GM12878 (cell line): ENCODE measurements at regions not wholly inside any gene's neighbourhood (a gene's known extent, or its start where the extent isn't known, plus 50 kb on each side); places are given as distances from the start of the nearest gene placed in this dataset.

Source experiments
- ATAC-seq: fragments of 200-7000 bp; cut with Tn5 transposase; 3 replicates; pipeline ENCODE4 v1.9.1; 2020; ENCODE audit warnings: mild to moderate bottlenecking, moderate library complexity
- BruUV-seq: library from RNA; stranded (reverse); fragments of 400-500 nt; replicated peaks from 2 replicates; lab custom pipeline; 2021; lab: Mats Ljungman, UMichigan
- CTCF ChIA-PET: fragments of 300-600 bp; sonication (Branson Sonifier 250); formaldehyde crosslinking; extraction: SDS; loops from one replicate; lab custom pipeline; 2021; ENCODE audit warnings: inconsistent platforms; lab: Yijun Ruan, JAX
- POLR2A ChIA-PET: fragments of 350-600 bp; formaldehyde crosslinking; extraction: SDS; loops from one replicate; lab custom pipeline; 2021; ENCODE audit warnings: inconsistent platforms; lab: Charles Lee
- RAD21 ChIA-PET: fragments of 300-600 bp; sonication (Branson Sonifier 250); formaldehyde crosslinking; loops from one replicate; lab custom pipeline; 2023; ENCODE audit warnings: antibody characterized with exemption; ENCODE audit not compliant: unreplicated experiment; lab: Charles Lee
- SMC1A ChIA-PET: fragments of 300-600 bp; sonication (Branson Sonifier 250); formaldehyde crosslinking; loops from one replicate; lab custom pipeline; 2023; ENCODE audit not compliant: unreplicated experiment, uncharacterized antibody; lab: Charles Lee
- DNase-seq: peaks from one replicate; pipeline ENCODE4 v3.0.0-alpha.2; 2011; ENCODE audit warnings: low read depth, low spot score
- FAIRE-seq: peaks from 3 replicates; lab custom pipeline; 2011; peaks lifted over from hg19 to GRCh38; lab: Jason Lieb, UNC
- H2AFZ ChIP-seq: 2 replicates; pipeline ENCODE4 v1.6.0; 2011; ENCODE audit warnings: low read depth, low read length, control low read depth; ENCODE audit not compliant: control insufficient read depth
- H3K27ac ChIP-seq: 2 replicates; pipeline ENCODE4 v1.5.1; 2011; ENCODE audit warnings: control low read depth; ENCODE audit not compliant: control insufficient read depth, insufficient read depth
- H3K27me3 ChIP-seq, 2 experiments: replicated peaks in 1 of 2; 2 replicates each; pipeline versions ENCODE4 v1.6.0 to v1.6.1; 2011; ENCODE audit warnings: low read length in 1 of 2; ENCODE audit not compliant: control insufficient read depth in 2 of 2, insufficient read depth in 2 of 2
- H3K36me3 ChIP-seq, 2 experiments: 2 replicates each; pipeline ENCODE4 v1.5.1; 2011; ENCODE audit warnings: low read length in 1 of 2; ENCODE audit not compliant: control insufficient read depth in 2 of 2, insufficient read depth in 2 of 2
- H3K4me1 ChIP-seq: 2 replicates; pipeline ENCODE4 v1.6.1; 2011; ENCODE audit warnings: mild to moderate bottlenecking, low read length, moderate library complexity, mixed read lengths; ENCODE audit not compliant: control insufficient read depth, insufficient read depth
- H3K4me2 ChIP-seq: 2 replicates; pipeline ENCODE4 v1.6.0; 2011; ENCODE audit warnings: control low read depth; ENCODE audit not compliant: control insufficient read depth, insufficient read depth
- H3K4me3 ChIP-seq: fragments of 200-600 bp; sonication (generic); 2 replicates; pipeline ENCODE4 v1.5.1; 2016
- H3K79me2 ChIP-seq: 2 replicates; pipeline ENCODE4 v1.6.0; 2011; ENCODE audit warnings: low read length; ENCODE audit not compliant: control insufficient read depth, insufficient read depth
- H3K9ac ChIP-seq: 2 replicates; pipeline ENCODE4 v1.8.0; 2011; ENCODE audit warnings: low read length, control low read depth, mixed read lengths; ENCODE audit not compliant: control insufficient read depth, insufficient read depth
- H3K9me3 ChIP-seq: replicated peaks from 3 replicates; pipeline ENCODE4 v1.5.1; 2011; ENCODE audit warnings: mild to moderate bottlenecking, low read length; ENCODE audit not compliant: control insufficient read depth, insufficient read depth
- H4K20me1 ChIP-seq: 2 replicates; pipeline ENCODE4 v1.6.0; 2011; ENCODE audit not compliant: control insufficient read depth, insufficient read depth
- BCL11A ChIP-seq: IDR thresholded peaks from 2 replicates; pipeline ENCODE4 v1.6.1; 2011; ENCODE audit warnings: low read depth, low read length
- CHD4 ChIP-seq: fragments of 200-600 bp; sonication (generic); IDR thresholded peaks from 2 replicates; pipeline ENCODE4 v1.6.1; 2016; ENCODE audit warnings: mild to moderate bottlenecking
- DPF2 ChIP-seq: fragments of 450-650 bp; IDR thresholded peaks from 2 replicates; pipeline ENCODE4 v1.6.1; 2017; ENCODE audit warnings: mild to moderate bottlenecking
- FOXK2 ChIP-seq: fragments of 450-650 bp; IDR thresholded peaks from 2 replicates; pipeline ENCODE4 v1.6.1; 2017; ENCODE audit warnings: mild to moderate bottlenecking, moderate library complexity
- HDGF ChIP-seq: fragments of 450-650 bp; IDR thresholded peaks from 2 replicates; pipeline ENCODE4 v1.6.1; 2016; ENCODE audit warnings: antibody characterized with exemption
- IKZF1 ChIP-seq: fragments of 450-650 bp; conservative IDR thresholded peaks from 2 replicates; pipeline ENCODE4 v1.6.1; 2017; ENCODE audit warnings: antibody characterized with exemption, mild to moderate bottlenecking
- JUNB ChIP-seq: IDR thresholded peaks from 2 replicates; pipeline ENCODE4 v1.6.1; 2016; ENCODE audit warnings: antibody characterized with exemption, mild to moderate bottlenecking
- KAT2A ChIP-seq: conservative IDR thresholded peaks from 2 replicates; pipeline ENCODE4 v1.6.1; 2011; ENCODE audit warnings: low read depth, low read length; ENCODE audit not compliant: control insufficient read depth
- MYC ChIP-seq: IDR thresholded peaks from 2 replicates; pipeline ENCODE4 v1.6.1; 2011; ENCODE audit warnings: mild to moderate bottlenecking, low read length, moderate library complexity, inconsistent platforms; ENCODE audit not compliant: insufficient read depth, insufficient replicate concordance, insufficient read length, severe bottlenecking
- NBN ChIP-seq: fragments of 450-650 bp; IDR thresholded peaks from 2 replicates; pipeline ENCODE4 v1.6.1; 2016
- NR2F1 ChIP-seq: fragments of 450-650 bp; conservative IDR thresholded peaks from 2 replicates; pipeline ENCODE4 v1.6.1; 2017; ENCODE audit warnings: mild to moderate bottlenecking
- SIN3A ChIP-seq: IDR thresholded peaks from 2 replicates; pipeline ENCODE4 v1.6.1; 2012; ENCODE audit warnings: low read depth, low read length, improper control_type of control experiment
- SMC3 ChIP-seq: IDR thresholded peaks from 2 replicates; pipeline ENCODE4 v1.6.1; 2011; ENCODE audit warnings: low read length, improper control_type of control experiment, borderline replicate concordance
- SREBF2 ChIP-seq: IDR thresholded peaks from 2 replicates; pipeline ENCODE4 v1.6.1; 2012; ENCODE audit warnings: mild to moderate bottlenecking, low read length
- TAF1 ChIP-seq: IDR thresholded peaks from 2 replicates; pipeline ENCODE4 v1.6.1; 2011; ENCODE audit warnings: mild to moderate bottlenecking, low read depth, low read length, borderline replicate concordance
- WGBS: methylation state at CpG from one replicate; pipeline ENCODE4 v1.1.6; 2016; ENCODE audit warnings: low lambda C conversion rate; ENCODE audit not compliant: insufficient replicate concordance, insufficient coverage; ENCODE audit errors: missing lambda C conversion rate; 5-methylcytosine and 5-hydroxymethylcytosine counted together
- in situ Hi-C: fragments of 300-500 bp; cut with MboI; formaldehyde crosslinking; loops from 9 replicates; pipeline ENCODE4 v1.14.3; 2018; ENCODE audit warnings: mixed read lengths
- intact Hi-C: fragments of 100-400 bp; cut with micrococcal nuclease; formaldehyde crosslinking; loops from one replicate; pipeline ENCODE4 v1.14.2; 2022; ENCODE audit not compliant: unreplicated experiment
- TF ChIP-seq, protein P1 (sequence below): fragments of 450-650 bp; formaldehyde crosslinking; IDR thresholded peaks from 2 replicates; pipeline ENCODE4 v1.5.0; 2022; ENCODE audit warnings: mild to moderate bottlenecking, missing genetic modification characterization
- TF ChIP-seq, protein P2 (sequence below): fragments of 450-650 bp; formaldehyde crosslinking; IDR thresholded peaks from 2 replicates; pipeline ENCODE4 v1.4.0; 2020; ENCODE audit warnings: mild to moderate bottlenecking, moderate library complexity
- TF ChIP-seq, protein P3 (sequence below): IDR thresholded peaks from 2 replicates; pipeline ENCODE4 v1.6.1; 2011; ENCODE audit warnings: borderline replicate concordance, low read depth, mild to moderate bottlenecking, moderate library complexity, low read length; ENCODE audit not compliant: insufficient read depth, poor library complexity, severe bottlenecking

DNA sequence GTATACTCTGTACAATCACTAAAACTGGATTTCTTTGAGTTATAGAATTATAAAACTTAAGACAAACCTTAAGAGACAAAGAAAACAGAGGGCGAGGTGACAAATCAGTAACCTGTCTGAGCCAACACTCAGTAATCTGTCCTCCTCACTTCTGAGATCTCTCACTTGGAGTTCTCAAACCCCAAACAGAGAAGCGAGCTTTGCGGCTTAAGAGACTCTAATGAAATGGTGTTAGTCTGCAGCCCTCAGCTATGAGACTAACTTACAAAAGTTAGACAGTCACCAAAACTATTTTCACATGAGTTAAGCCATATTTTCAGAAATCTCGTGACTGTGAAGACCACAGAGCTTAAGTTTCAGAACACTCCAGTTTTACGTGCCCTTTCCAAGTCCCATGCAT is 140.6 kb downstream of the TMX3 start (continued):
- TF ChIP-seq FOXK2 (no peak), KAT2A (no peak), NR2F1 (no peak), IKZF1 (no peak), SMC3 (no peak), DPF2 (no peak)
- TF ChIP-seq, protein P1, sequence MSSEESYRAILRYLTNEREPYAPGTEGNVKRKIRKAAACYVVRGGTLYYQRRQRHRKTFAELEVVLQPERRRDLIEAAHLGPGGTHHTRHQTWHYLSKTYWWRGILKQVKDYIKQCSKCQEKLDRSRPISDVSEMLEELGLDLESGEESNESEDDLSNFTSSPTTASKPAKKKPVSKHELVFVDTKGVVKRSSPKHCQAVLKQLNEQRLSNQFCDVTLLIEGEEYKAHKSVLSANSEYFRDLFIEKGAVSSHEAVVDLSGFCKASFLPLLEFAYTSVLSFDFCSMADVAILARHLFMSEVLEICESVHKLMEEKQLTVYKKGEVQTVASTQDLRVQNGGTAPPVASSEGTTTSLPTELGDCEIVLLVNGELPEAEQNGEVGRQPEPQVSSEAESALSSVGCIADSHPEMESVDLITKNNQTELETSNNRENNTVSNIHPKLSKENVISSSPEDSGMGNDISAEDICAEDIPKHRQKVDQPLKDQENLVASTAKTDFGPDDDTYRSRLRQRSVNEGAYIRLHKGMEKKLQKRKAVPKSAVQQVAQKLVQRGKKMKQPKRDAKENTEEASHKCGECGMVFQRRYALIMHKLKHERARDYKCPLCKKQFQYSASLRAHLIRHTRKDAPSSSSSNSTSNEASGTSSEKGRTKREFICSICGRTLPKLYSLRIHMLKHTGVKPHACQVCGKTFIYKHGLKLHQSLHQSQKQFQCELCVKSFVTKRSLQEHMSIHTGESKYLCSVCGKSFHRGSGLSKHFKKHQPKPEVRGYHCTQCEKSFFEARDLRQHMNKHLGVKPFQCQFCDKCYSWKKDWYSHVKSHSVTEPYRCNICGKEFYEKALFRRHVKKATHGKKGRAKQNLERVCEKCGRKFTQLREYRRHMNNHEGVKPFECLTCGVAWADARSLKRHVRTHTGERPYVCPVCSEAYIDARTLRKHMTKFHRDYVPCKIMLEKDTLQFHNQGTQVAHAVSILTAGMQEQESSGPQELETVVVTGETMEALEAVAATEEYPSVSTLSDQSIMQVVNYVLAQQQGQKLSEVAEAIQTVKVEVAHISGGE (CRISPR knock-in tag) = no peak

DNA sequence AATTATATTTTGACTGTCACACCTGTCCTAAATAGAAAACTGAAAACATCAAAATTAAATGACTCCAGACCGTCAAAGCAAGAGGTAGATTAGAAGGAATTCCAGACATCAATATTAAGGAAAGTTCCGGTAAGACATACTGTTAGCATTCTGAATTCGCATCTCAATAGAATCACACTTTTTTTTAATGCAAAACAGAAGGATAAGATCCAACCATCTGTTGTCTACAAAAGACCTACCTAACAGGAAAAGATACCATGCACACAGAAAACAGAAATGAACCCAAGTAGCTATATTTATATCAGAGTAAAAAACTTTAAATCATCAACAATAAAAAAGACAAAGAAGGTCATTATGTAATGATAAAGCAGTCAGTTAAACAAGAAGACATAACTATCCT is 145.0 kb downstream of the TMX3 start:
- Histone ChIP-seq H3K4me1 (no peaks in the 10 kb centered on the region), H3K4me2 (no peak overlapping the region), H3K36me3 (no peaks in the 10 kb centered on the region), H3K4me3 (no peak overlapping the region), H3K27me3 (no peaks in the 10 kb centered on the region), H3K9me3 (no peaks in the 10 kb centered on the region), H3K27ac (no peak overlapping the region), H3K9ac (no peak overlapping the region), H3K79me2 (no peaks in the 10 kb centered on the region), H4K20me1 (no peaks in the 10 kb centered on the region), H2AFZ (no peak overlapping the region)
- ATAC-seq (no peak), FAIRE-seq (no peak), DNase-seq (no peak)
- intact Hi-C loops (no loop called here), in situ Hi-C loops (no loop called here)
- BruUV-seq = no TSS peak
- ChIA-PET RAD21 (no interaction called here), SMC1A (no interaction called here), POLR2A (no interaction called here), CTCF (no interaction called here)
- WGBS = 71% methylated on average over 3 of the region's 3 CpGs
- TF ChIP-seq CHD4 = no peak
- TF ChIP-seq JUNB = no peak
- no peak for TF ChIP-seq SIN3A
- TF ChIP-seq, protein P2, sequence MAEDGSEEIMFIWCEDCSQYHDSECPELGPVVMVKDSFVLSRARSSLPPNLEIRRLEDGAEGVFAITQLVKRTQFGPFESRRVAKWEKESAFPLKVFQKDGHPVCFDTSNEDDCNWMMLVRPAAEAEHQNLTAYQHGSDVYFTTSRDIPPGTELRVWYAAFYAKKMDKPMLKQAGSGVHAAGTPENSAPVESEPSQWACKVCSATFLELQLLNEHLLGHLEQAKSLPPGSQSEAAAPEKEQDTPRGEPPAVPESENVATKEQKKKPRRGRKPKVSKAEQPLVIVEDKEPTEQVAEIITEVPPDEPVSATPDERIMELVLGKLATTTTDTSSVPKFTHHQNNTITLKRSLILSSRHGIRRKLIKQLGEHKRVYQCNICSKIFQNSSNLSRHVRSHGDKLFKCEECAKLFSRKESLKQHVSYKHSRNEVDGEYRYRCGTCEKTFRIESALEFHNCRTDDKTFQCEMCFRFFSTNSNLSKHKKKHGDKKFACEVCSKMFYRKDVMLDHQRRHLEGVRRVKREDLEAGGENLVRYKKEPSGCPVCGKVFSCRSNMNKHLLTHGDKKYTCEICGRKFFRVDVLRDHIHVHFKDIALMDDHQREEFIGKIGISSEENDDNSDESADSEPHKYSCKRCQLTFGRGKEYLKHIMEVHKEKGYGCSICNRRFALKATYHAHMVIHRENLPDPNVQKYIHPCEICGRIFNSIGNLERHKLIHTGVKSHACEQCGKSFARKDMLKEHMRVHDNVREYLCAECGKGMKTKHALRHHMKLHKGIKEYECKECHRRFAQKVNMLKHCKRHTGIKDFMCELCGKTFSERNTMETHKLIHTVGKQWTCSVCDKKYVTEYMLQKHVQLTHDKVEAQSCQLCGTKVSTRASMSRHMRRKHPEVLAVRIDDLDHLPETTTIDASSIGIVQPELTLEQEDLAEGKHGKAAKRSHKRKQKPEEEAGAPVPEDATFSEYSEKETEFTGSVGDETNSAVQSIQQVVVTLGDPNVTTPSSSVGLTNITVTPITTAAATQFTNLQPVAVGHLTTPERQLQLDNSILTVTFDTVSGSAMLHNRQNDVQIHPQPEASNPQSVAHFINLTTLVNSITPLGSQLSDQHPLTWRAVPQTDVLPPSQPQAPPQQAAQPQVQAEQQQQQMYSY = no peak
- TF ChIP-seq TAF1 = no peak
- no peak for TF ChIP-seq SREBF2
- TF ChIP-seq NBN = no peak
- no peak for TF ChIP-seq MYC
- no peak for TF ChIP-seq HDGF
- TF ChIP-seq, protein P3, sequence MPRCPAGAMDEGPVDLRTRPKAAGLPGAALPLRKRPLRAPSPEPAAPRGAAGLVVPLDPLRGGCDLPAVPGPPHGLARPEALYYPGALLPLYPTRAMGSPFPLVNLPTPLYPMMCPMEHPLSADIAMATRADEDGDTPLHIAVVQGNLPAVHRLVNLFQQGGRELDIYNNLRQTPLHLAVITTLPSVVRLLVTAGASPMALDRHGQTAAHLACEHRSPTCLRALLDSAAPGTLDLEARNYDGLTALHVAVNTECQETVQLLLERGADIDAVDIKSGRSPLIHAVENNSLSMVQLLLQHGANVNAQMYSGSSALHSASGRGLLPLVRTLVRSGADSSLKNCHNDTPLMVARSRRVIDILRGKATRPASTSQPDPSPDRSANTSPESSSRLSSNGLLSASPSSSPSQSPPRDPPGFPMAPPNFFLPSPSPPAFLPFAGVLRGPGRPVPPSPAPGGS = no peak
- TF ChIP-seq BCL11A = no peak
